SK-N-MC (cell line): ENCODE measurements at regions not wholly inside any gene's neighbourhood (a gene's known extent, or its start where the extent isn't known, plus 50 kb on each side); places are given as distances from the start of the nearest gene placed in this dataset.

Experiments used
- EZH2 ChIP-seq: fragments of 200-600 bp; sonication (generic); IDR thresholded peaks from one replicate; pipeline ENCODE4 v1.6.1; 2017; ENCODE audit warnings: antibody characterized with exemption
- FOXP2 ChIP-seq: optimal IDR thresholded peaks from 2 replicates; pipeline ENCODE3; 2011; ENCODE audit warnings: mild to moderate bottlenecking, moderate library complexity; ENCODE audit not compliant: insufficient read depth; ENCODE audit errors: extremely low read length, control extremely low read depth

DNA sequence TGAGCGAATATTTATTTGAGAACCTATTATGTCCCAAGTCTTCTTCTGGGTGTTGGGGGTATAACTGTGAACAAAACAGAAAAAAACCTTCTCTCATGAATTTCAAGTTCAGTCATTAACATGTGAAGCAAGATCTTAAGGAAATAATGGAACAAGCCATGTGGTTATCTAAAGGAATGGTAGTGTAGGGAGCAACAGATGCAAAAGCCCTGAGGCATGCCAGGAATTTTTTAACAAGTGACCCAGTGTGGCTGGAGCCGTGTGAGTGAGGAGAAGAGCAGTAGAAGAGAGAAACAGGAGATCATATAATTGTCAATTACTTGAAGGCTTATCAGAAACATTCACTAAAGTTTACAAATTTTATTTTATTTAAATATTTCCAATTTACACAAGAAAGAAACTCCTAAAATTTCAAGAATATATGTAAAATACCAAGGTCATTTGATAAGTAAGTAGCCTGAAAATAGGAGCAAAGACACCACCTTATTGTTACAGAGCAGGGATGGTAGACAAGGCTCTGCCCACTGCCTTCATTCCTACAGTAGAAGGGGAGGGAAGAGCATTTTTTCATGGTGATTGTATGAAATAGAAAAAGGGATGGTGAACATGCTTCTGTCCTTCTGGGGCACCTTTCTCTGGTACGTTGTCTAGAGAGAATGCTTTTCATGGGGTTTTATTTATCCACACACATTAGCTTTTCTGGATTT, 345.1 kb downstream of the PLOD2 start:
- TF ChIP-seq EZH2, result no peak
- TF ChIP-seq FOXP2, result no peak
